HL-60/S4 treated with phorbol 12-myristate 13-acetate at 8.2 ng/mL for 4 days and 3 days (cell line): ENCODE measurements at regions not wholly inside any gene's neighbourhood (a gene's known extent, or its start where the extent isn't known, plus 50 kb on each side); places are given as distances from the start of the nearest gene placed in this dataset.

Experiments
- in situ Hi-C: fragments of 300-500 bp; cut with MboI; formaldehyde crosslinking; loops from 2 replicates; pipeline ENCODE4 v1.15.0; 2022; ENCODE audit warnings: low sequenced_read_pairs

- in situ Hi-C loops = no loop called here
Observed at GRCh38 chr2:128399690-128400291, 81.1 kb upstream of the HS6ST1 start.

- in situ Hi-C loops = no loop called here
Observed at GRCh38 chr2:128401680-128402079, 83.0 kb upstream of the HS6ST1 start.

- in situ Hi-C loops = no loop called here
Observed at GRCh38 chr2:128402911-128403670, 84.4 kb upstream of the HS6ST1 start.

- in situ Hi-C loops = no loop called here
Observed at GRCh38 chr2:128403814-128404708, 85.4 kb upstream of the HS6ST1 start.

GRCh38 chr2:128404709-128405466 lies 86.2 kb upstream of the HS6ST1 start:
- in situ Hi-C loops = no loop called here

GRCh38 chr2:128405467-128405900 lies 86.8 kb upstream of the HS6ST1 start:
- in situ Hi-C loops = no loop called here

- in situ Hi-C loops = no loop called here
Observed at GRCh38 chr2:128405981-128406613, 87.4 kb upstream of the HS6ST1 start.

- in situ Hi-C loops = no loop called here
Observed at GRCh38 chr2:128406736-128407554, 88.3 kb upstream of the HS6ST1 start.

- in situ Hi-C loops = no loop called here
Observed at GRCh38 chr2:128408349-128409305, 90.0 kb upstream of the HS6ST1 start.

GRCh38 chr2:128409326-128410034 lies 90.8 kb upstream of the HS6ST1 start:
- in situ Hi-C loops = no loop called here

GRCh38 chr2:128410035-128410757 lies 91.5 kb upstream of the HS6ST1 start:
- in situ Hi-C loops = no loop called here

- in situ Hi-C loops = no loop called here
Observed at GRCh38 chr2:128410758-128411215, 92.1 kb upstream of the HS6ST1 start.

GRCh38 chr2:128411431-128411830 lies 92.8 kb upstream of the HS6ST1 start:
- in situ Hi-C loops = no loop called here

- in situ Hi-C loops = no loop called here
Observed at GRCh38 chr2:128412181-128412871, 93.7 kb upstream of the HS6ST1 start.

- in situ Hi-C loops = no loop called here
Observed at GRCh38 chr2:128413014-128413717, 94.5 kb upstream of the HS6ST1 start.
